Uterus (tissue), 3 donors: ENCODE measurements at regions not wholly inside any gene's neighbourhood (a gene's known extent, or its start where the extent isn't known, plus 50 kb on each side); places are given as distances from the start of the nearest gene placed in this dataset.

Experiments used
- DNase-seq, 2 donors: peaks; one replicate each; pipeline ENCODE4 v3.0.0-alpha.2; 2019 to 2020
- H3K27ac ChIP-seq, 2 donors: fragments of 200-600 bp; sonication (generic); 1 replicate in 1 of 2; 2 replicates in 1 of 2; pipeline ENCODE4 v1.5.1; 2016 to 2018
- H3K27me3 ChIP-seq, 2 donors: fragments of 200-600 bp; sonication (generic); one replicate each; pipeline ENCODE4 v1.5.1; 2018 to 2019; ENCODE audit warnings: control low read depth in 1 of 2
- H3K36me3 ChIP-seq, 2 donors: fragments of 200-600 bp; sonication (generic); one replicate each; pipeline ENCODE4 v1.5.1; 2019; ENCODE audit warnings: control low read depth in 1 of 2
- H3K4me1 ChIP-seq, 2 donors: fragments of 200-600 bp; sonication (generic); one replicate each; pipeline ENCODE4 v1.5.1; 2018 to 2019; ENCODE audit warnings: control low read depth in 1 of 2
- H3K4me3 ChIP-seq, 2 donors: fragments of 200-600 bp; sonication (generic); 1 replicate in 1 of 2; 2 replicates in 1 of 2; pipeline ENCODE4 v1.5.1; 2018 to 2019; ENCODE audit warnings: mild to moderate bottlenecking in 1 of 2
- H3K9me3 ChIP-seq, 2 donors: fragments of 200-600 bp; sonication (generic); one replicate each; pipeline ENCODE4 v1.5.1; 2019; ENCODE audit warnings: control low read depth in 1 of 2
- POLR2A ChIP-seq, 2 donors: fragments of 450-650 bp; IDR thresholded peaks; one replicate each; pipeline ENCODE4 v1.6.1; 2016; ENCODE audit warnings: antibody characterized with exemption in 2 of 2, mild to moderate bottlenecking in 1 of 2, moderate library complexity in 1 of 2
- intact Hi-C: fragments of 100-400 bp; cut with DNase I; formaldehyde crosslinking; loops from one replicate; pipeline ENCODE4 v1.15.1; 2023; ENCODE audit warnings: low total_unique reads
- TF ChIP-seq, protein P1 (sequence below), 4 experiments: fragments of 200-600 bp in 2 of 4; fragments of 450-650 bp in 2 of 4; sonication (generic) in 2 of 4; IDR thresholded peaks; one replicate each; pipeline ENCODE4 v1.5.1; 2016 to 2019; ENCODE audit warnings: antibody characterized with exemption in 4 of 4, mild to moderate bottlenecking in 2 of 4, moderate library complexity in 1 of 4
- donor health status: DM: yes; HTN: yes; CAD: no.

DNA sequence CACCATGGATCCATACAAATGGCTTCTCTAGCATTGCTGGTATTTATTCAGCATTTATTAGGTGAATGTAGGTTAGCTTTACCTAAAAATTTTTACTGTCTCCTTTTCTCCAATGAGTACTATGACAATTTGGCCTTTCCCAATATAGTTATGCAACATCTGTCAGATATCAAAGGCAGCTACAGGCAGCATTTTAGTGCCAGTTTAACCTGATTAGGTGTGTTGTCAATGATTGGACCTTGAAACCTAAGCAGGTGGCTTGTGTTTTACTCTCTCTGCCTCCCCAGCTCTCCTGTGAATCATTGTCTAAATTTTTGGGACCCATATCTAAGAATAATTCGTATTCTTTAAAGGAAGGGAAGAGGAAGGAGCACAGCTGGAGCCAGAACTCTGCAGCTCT is 228.9 kb downstream of the KBTBD8 start:
- no peaks in the 10 kb centered on the region for H3K27me3 ChIP-seq
- TF ChIP-seq, protein P1, sequence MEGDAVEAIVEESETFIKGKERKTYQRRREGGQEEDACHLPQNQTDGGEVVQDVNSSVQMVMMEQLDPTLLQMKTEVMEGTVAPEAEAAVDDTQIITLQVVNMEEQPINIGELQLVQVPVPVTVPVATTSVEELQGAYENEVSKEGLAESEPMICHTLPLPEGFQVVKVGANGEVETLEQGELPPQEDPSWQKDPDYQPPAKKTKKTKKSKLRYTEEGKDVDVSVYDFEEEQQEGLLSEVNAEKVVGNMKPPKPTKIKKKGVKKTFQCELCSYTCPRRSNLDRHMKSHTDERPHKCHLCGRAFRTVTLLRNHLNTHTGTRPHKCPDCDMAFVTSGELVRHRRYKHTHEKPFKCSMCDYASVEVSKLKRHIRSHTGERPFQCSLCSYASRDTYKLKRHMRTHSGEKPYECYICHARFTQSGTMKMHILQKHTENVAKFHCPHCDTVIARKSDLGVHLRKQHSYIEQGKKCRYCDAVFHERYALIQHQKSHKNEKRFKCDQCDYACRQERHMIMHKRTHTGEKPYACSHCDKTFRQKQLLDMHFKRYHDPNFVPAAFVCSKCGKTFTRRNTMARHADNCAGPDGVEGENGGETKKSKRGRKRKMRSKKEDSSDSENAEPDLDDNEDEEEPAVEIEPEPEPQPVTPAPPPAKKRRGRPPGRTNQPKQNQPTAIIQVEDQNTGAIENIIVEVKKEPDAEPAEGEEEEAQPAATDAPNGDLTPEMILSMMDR (IDR thresholded peaks at IDR 0.05), result no peak
- no peak for TF ChIP-seq POLR2A (IDR thresholded peaks at IDR 0.05)
- no peaks in the 10 kb centered on the region for H3K4me1 ChIP-seq
- no peak overlapping the region for H3K27ac ChIP-seq
- no peaks in the 10 kb centered on the region for H3K36me3 ChIP-seq
- intact Hi-C loops, result no loop called here
- no peak overlapping the region for H3K4me3 ChIP-seq
- no peaks in the 10 kb centered on the region for H3K9me3 ChIP-seq
- DNase-seq, result no peak

DNA sequence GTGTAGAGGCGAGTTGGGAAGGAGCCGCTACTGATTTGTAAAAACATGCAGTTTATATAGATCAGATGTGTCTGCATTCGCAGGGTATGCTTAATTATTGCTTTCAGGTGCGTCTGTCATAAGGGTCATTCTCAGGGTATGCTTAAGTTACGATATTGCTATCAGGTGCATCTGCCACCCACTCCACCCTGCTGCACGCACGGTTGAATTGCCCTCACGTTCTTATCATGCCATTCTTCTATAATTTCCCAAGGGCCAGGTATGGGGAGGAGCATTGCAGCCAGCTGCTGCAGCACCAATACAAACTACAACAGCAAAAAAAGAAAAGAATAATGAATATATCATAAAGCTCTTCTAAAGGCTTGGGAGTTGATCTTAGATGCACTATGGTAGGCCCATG is 230.0 kb downstream of the KBTBD8 start:
- no peak overlapping the region for H3K27ac ChIP-seq
- H3K4me1 ChIP-seq, result no peaks in the 10 kb centered on the region
- H3K9me3 ChIP-seq, result no peaks in the 10 kb centered on the region
- no peaks in the 10 kb centered on the region for H3K36me3 ChIP-seq
- H3K27me3 ChIP-seq, result no peaks in the 10 kb centered on the region
- H3K4me3 ChIP-seq, result no peak overlapping the region
- intact Hi-C loops, result no loop called here
- DNase-seq, result no peak
- TF ChIP-seq, protein P1 (IDR thresholded peaks at IDR 0.05), result no peak
- TF ChIP-seq POLR2A (IDR thresholded peaks at IDR 0.05), result no peak

GRCh38 chr3:67232642-67233041 is 234.5 kb downstream of the KBTBD8 start:
- Histone ChIP-seq H3K36me3 (no peaks in the 10 kb centered on the region), H3K27ac (no peak overlapping the region), H3K4me3 (no peak overlapping the region), H3K9me3 (no peaks in the 10 kb centered on the region), H3K27me3 (no peaks in the 10 kb centered on the region), H3K4me1 (no peaks in the 10 kb centered on the region)
- no peak for DNase-seq
- TF ChIP-seq POLR2A (IDR thresholded peaks at IDR 0.05), result no peak
- TF ChIP-seq, protein P1 (IDR thresholded peaks at IDR 0.05), result no peak
- intact Hi-C loops, result no loop called here

- Histone ChIP-seq H3K27ac (no peak overlapping the region), H3K36me3 (no peaks in the 10 kb centered on the region), H3K9me3 (no peaks in the 10 kb centered on the region), H3K27me3 (no peaks in the 10 kb centered on the region), H3K4me1 (no peaks in the 10 kb centered on the region), H3K4me3 (no peak overlapping the region)
- intact Hi-C loops, result no loop called here
- no peak for TF ChIP-seq POLR2A (IDR thresholded peaks at IDR 0.05)
- TF ChIP-seq, protein P1 (IDR thresholded peaks at IDR 0.05), result no peak
- no peak for DNase-seq
Observed at GRCh38 chr3:67239353-67239752, 241.2 kb downstream of the KBTBD8 start.

DNA sequence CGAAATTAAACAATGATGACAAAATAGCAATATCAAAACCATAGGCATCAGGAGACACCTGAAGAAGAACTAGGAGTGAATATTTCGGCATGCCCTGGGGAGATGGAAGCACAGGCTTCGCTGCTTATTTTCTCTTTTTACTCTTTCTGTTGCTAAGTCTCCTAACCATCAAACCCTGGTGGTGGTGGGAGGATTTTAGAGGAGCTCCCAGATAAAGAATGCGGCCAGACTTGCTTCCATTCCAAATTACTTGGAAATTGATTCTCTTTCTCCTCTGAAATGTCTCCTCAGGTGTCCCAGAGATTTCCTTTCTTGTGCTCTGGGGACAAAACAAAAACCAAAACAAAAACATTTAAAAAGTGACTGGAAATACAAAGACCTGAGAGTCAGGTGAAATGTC is 243.0 kb downstream of the KBTBD8 start:
- intact Hi-C loops, result no loop called here
- no peaks in the 10 kb centered on the region for H3K4me1 ChIP-seq
- H3K27me3 ChIP-seq, result no peaks in the 10 kb centered on the region
- no peaks in the 10 kb centered on the region for H3K9me3 ChIP-seq
- no peak overlapping the region for H3K4me3 ChIP-seq
- no peak for TF ChIP-seq POLR2A (IDR thresholded peaks at IDR 0.05)
- TF ChIP-seq, protein P1 (IDR thresholded peaks at IDR 0.05), result no peak
- no peak for DNase-seq
- H3K27ac ChIP-seq, result no peak overlapping the region
- H3K36me3 ChIP-seq, result no peaks in the 10 kb centered on the region
